Hematopoietic multipotent progenitor cell treated with erythropoietin and hydrocortisone succinate and interleukin-3 and kit ligand, for 8 days (in vitro differentiated cells): ENCODE measurements at regions not wholly inside any gene's neighbourhood (a gene's known extent, or its start where the extent isn't known, plus 50 kb on each side); places are given as distances from the start of the nearest gene placed in this dataset.
"Not testable (repeated sequence)": the region's sequence is repeated elsewhere in the genome, so short reads cannot be mapped to it uniquely, and the experiment has no call there.

Experiments used
- DNase-seq: peaks from one replicate; pipeline ENCODE4 v3.0.0-alpha.2; 2015

GRCh38 chr4:42824278-42824977 lies 68.1 kb upstream of the GRXCR1 start:
- no peak for DNase-seq

GRCh38 chr4:42821230-42821629 lies 71.3 kb upstream of the GRXCR1 start:
- no peak for DNase-seq

GRCh38 chr4:42819863-42820514 lies 72.5 kb upstream of the GRXCR1 start:
- no peak for DNase-seq

GRCh38 chr4:42817913-42818312 lies 74.6 kb upstream of the GRXCR1 start:
- no peak for DNase-seq

- DNase-seq: no peak
These were observed 75.6 kb upstream of the GRXCR1 start for GRCh38 chr4:42816880-42817400.

GRCh38 chr4:42816189-42816879 lies 76.2 kb upstream of the GRXCR1 start:
- no peak for DNase-seq

GRCh38 chr4:42809419-42810084 lies 83.0 kb upstream of the GRXCR1 start:
- DNase-seq: no peak

- DNase-seq: no peak
These were observed 86.1 kb upstream of the GRXCR1 start for GRCh38 chr4:42806303-42806835.

- DNase-seq: no peak
These were observed 103.4 kb upstream of the GRXCR1 start for GRCh38 chr4:42789041-42789567.

GRCh38 chr4:42787079-42787463 lies 105.4 kb upstream of the GRXCR1 start:
- DNase-seq: no peak

- DNase-seq: no peak
These were observed 106.0 kb upstream of the GRXCR1 start for GRCh38 chr4:42786350-42787078.

- no peak for DNase-seq
These were observed 106.7 kb upstream of the GRXCR1 start for GRCh38 chr4:42785817-42786216.

- no peak for DNase-seq
These were observed 111.2 kb upstream of the GRXCR1 start for GRCh38 chr4:42781315-42781714.

- DNase-seq: no peak
These were observed 114.2 kb upstream of the GRXCR1 start for GRCh38 chr4:42778349-42778748.

GRCh38 chr4:42768125-42768748 lies 111.3 kb upstream of the ATP8A1 start:
- no peak for DNase-seq

- DNase-seq: no peak
These were observed 110.8 kb upstream of the ATP8A1 start for GRCh38 chr4:42767669-42768068.

- DNase-seq: no peak
These were observed 104.9 kb upstream of the ATP8A1 start for GRCh38 chr4:42761804-42762203.

- DNase-seq: not testable (repeated sequence)
These were observed 98.1 kb upstream of the ATP8A1 start for GRCh38 chr4:42754965-42755364.

GRCh38 chr4:42751587-42751986 lies 94.7 kb upstream of the ATP8A1 start:
- DNase-seq: no peak

- no peak for DNase-seq
These were observed 94.0 kb upstream of the ATP8A1 start for GRCh38 chr4:42750856-42751255.

- DNase-seq: peak; percentile 29
These were observed 93.2 kb upstream of the ATP8A1 start for GRCh38 chr4:42750091-42750490.

GRCh38 chr4:42747971-42748370 lies 91.1 kb upstream of the ATP8A1 start:
- no peak for DNase-seq
